ENCODE measurements at regions not wholly inside any gene's neighbourhood (a gene's known extent, or its start where the extent isn't known, plus 50 kb on each side); places are given as distances from the start of the nearest gene placed in this dataset.

GRCh38 chr3:66661628-66662027 lies 160.8 kb upstream of the LRIG1 start:
- no peak for DNase-seq (ENCODE audit: low read depth in 6 of 9, low spot score in 9 of 9)
- H3K4me3 ChIP-seq (ENCODE audit: low read length in 2 of 2), result no peak overlapping the region
- H3K27ac ChIP-seq (ENCODE audit: low read depth in 1 of 2, low read length in 1 of 2), result no peak overlapping the region
- no peaks in the 10 kb centered on the region for H3K4me1 ChIP-seq (ENCODE audit: control insufficient read depth in 2 of 2, insufficient read depth in 2 of 2, low read length in 2 of 2)
- 92% methylated on average over 4 of the region's 4 CpGs for WGBS
- H3K9me3 ChIP-seq (ENCODE audit: control insufficient read depth in 2 of 2, insufficient read depth in 1 of 2, low read length in 1 of 2), result no peaks in the 10 kb centered on the region
- no peaks in the 10 kb centered on the region for H3K27me3 ChIP-seq (ENCODE audit: control insufficient read depth in 2 of 2, insufficient read depth in 1 of 2, low read length in 1 of 2)
- H3K36me3 ChIP-seq (ENCODE audit: control insufficient read depth in 2 of 2, insufficient read depth in 2 of 2, low read length in 1 of 2), result no peaks in the 10 kb centered on the region

GRCh38 chr3:66662894-66663293 lies 162.1 kb upstream of the LRIG1 start:
- no peaks in the 10 kb centered on the region for H3K27me3 ChIP-seq (ENCODE audit: control insufficient read depth in 2 of 2, insufficient read depth in 1 of 2, low read length in 1 of 2)
- no peak overlapping the region for H3K27ac ChIP-seq (ENCODE audit: low read depth in 1 of 2, low read length in 1 of 2)
- DNase-seq (ENCODE audit: low read depth in 6 of 9, low spot score in 9 of 9), result no peak
- H3K4me3 ChIP-seq (ENCODE audit: low read length in 2 of 2), result no peak overlapping the region
- 92% methylated on average over 6 of the region's 6 CpGs for WGBS
- H3K36me3 ChIP-seq (ENCODE audit: control insufficient read depth in 2 of 2, insufficient read depth in 2 of 2, low read length in 1 of 2), result no peaks in the 10 kb centered on the region
- no peaks in the 10 kb centered on the region for H3K9me3 ChIP-seq (ENCODE audit: control insufficient read depth in 2 of 2, insufficient read depth in 1 of 2, low read length in 1 of 2)
- no peaks in the 10 kb centered on the region for H3K4me1 ChIP-seq (ENCODE audit: control insufficient read depth in 2 of 2, insufficient read depth in 2 of 2, low read length in 2 of 2)

GRCh38 chr3:66665021-66665695 lies 164.3 kb upstream of the LRIG1 start:
- no peak for DNase-seq (ENCODE audit: low read depth in 6 of 9, low spot score in 9 of 9)
- Histone ChIP-seq H3K9me3 (ENCODE audit: control insufficient read depth in 2 of 2, insufficient read depth in 1 of 2, low read length in 1 of 2) (no peaks in the 10 kb centered on the region), H3K36me3 (ENCODE audit: control insufficient read depth in 2 of 2, insufficient read depth in 2 of 2, low read length in 1 of 2) (no peaks in the 10 kb centered on the region), H3K4me3 (ENCODE audit: low read length in 2 of 2) (no peak overlapping the region), H3K4me1 (ENCODE audit: control insufficient read depth in 2 of 2, insufficient read depth in 2 of 2, low read length in 2 of 2) (no peaks in the 10 kb centered on the region), H3K27me3 (ENCODE audit: control insufficient read depth in 2 of 2, insufficient read depth in 1 of 2, low read length in 1 of 2) (no peaks in the 10 kb centered on the region), H3K27ac (ENCODE audit: low read depth in 1 of 2, low read length in 1 of 2) (no peak overlapping the region)
- 95% methylated on average over 5 of the region's 5 CpGs for WGBS

- DNase-seq (ENCODE audit: low read depth in 6 of 9, low spot score in 9 of 9), result no peak
- H3K27ac ChIP-seq (ENCODE audit: low read depth in 1 of 2, low read length in 1 of 2), result no peak overlapping the region
- no peaks in the 10 kb centered on the region for H3K27me3 ChIP-seq (ENCODE audit: control insufficient read depth in 2 of 2, insufficient read depth in 1 of 2, low read length in 1 of 2)
- no peak overlapping the region for H3K4me3 ChIP-seq (ENCODE audit: low read length in 2 of 2)
- H3K36me3 ChIP-seq (ENCODE audit: control insufficient read depth in 2 of 2, insufficient read depth in 2 of 2, low read length in 1 of 2), result no peaks in the 10 kb centered on the region
- no peaks in the 10 kb centered on the region for H3K4me1 ChIP-seq (ENCODE audit: control insufficient read depth in 2 of 2, insufficient read depth in 2 of 2, low read length in 2 of 2)
- no peaks in the 10 kb centered on the region for H3K9me3 ChIP-seq (ENCODE audit: control insufficient read depth in 2 of 2, insufficient read depth in 1 of 2, low read length in 1 of 2)
These were observed 165.5 kb upstream of the LRIG1 start for GRCh38 chr3:66666362-66666761.

- Histone ChIP-seq H3K4me3 (ENCODE audit: low read length in 2 of 2) (no peak overlapping the region), H3K4me1 (ENCODE audit: control insufficient read depth in 2 of 2, insufficient read depth in 2 of 2, low read length in 2 of 2) (no peaks in the 10 kb centered on the region), H3K9me3 (ENCODE audit: control insufficient read depth in 2 of 2, insufficient read depth in 1 of 2, low read length in 1 of 2) (no peaks in the 10 kb centered on the region), H3K36me3 (ENCODE audit: control insufficient read depth in 2 of 2, insufficient read depth in 2 of 2, low read length in 1 of 2) (no peaks in the 10 kb centered on the region), H3K27me3 (ENCODE audit: control insufficient read depth in 2 of 2, insufficient read depth in 1 of 2, low read length in 1 of 2) (no peaks in the 10 kb centered on the region), H3K27ac (ENCODE audit: low read depth in 1 of 2, low read length in 1 of 2) (no peak overlapping the region)
- WGBS, result 80% methylated on average over 1 of the region's 1 CpG
- no peak for DNase-seq (ENCODE audit: low read depth in 6 of 9, low spot score in 9 of 9)
These were observed 166.4 kb upstream of the LRIG1 start for GRCh38 chr3:66667263-66667662.

- Histone ChIP-seq H3K27me3 (ENCODE audit: control insufficient read depth in 2 of 2, insufficient read depth in 1 of 2, low read length in 1 of 2) (no peaks in the 10 kb centered on the region), H3K4me1 (ENCODE audit: control insufficient read depth in 2 of 2, insufficient read depth in 2 of 2, low read length in 2 of 2) (no peaks in the 10 kb centered on the region), H3K27ac (ENCODE audit: low read depth in 1 of 2, low read length in 1 of 2) (no peak overlapping the region), H3K9me3 (ENCODE audit: control insufficient read depth in 2 of 2, insufficient read depth in 1 of 2, low read length in 1 of 2) (no peaks in the 10 kb centered on the region), H3K36me3 (ENCODE audit: control insufficient read depth in 2 of 2, insufficient read depth in 2 of 2, low read length in 1 of 2) (no peaks in the 10 kb centered on the region), H3K4me3 (ENCODE audit: low read length in 2 of 2) (no peak overlapping the region)
- 94% methylated on average over 1 of the region's 1 CpG for WGBS
- DNase-seq (ENCODE audit: low read depth in 6 of 9, low spot score in 9 of 9), result no peak
These were observed 170.5 kb upstream of the LRIG1 start for GRCh38 chr3:66671291-66671690.

- H3K27me3 ChIP-seq (ENCODE audit: control insufficient read depth in 2 of 2, insufficient read depth in 1 of 2, low read length in 1 of 2), result no peaks in the 10 kb centered on the region
- no peaks in the 10 kb centered on the region for H3K36me3 ChIP-seq (ENCODE audit: control insufficient read depth in 2 of 2, insufficient read depth in 2 of 2, low read length in 1 of 2)
- DNase-seq (ENCODE audit: low read depth in 6 of 9, low spot score in 9 of 9), result no peak
- no peak overlapping the region for H3K27ac ChIP-seq (ENCODE audit: low read depth in 1 of 2, low read length in 1 of 2)
- H3K9me3 ChIP-seq (ENCODE audit: control insufficient read depth in 2 of 2, insufficient read depth in 1 of 2, low read length in 1 of 2), result no peaks in the 10 kb centered on the region
- H3K4me3 ChIP-seq (ENCODE audit: low read length in 2 of 2), result no peak overlapping the region
- no peaks in the 10 kb centered on the region for H3K4me1 ChIP-seq (ENCODE audit: control insufficient read depth in 2 of 2, insufficient read depth in 2 of 2, low read length in 2 of 2)
These were observed 172.0 kb upstream of the LRIG1 start for GRCh38 chr3:66672830-66673229.

GRCh38 chr3:66673293-66673692 lies 172.5 kb upstream of the LRIG1 start:
- no peak for DNase-seq (ENCODE audit: low read depth in 6 of 9, low spot score in 9 of 9)
- whole genome bisulfite sequencing, result 92% methylated on average over 9 of the region's 9 CpGs

GRCh38 chr3:66675366-66675765 lies 174.5 kb upstream of the LRIG1 start:
- DNase-seq (ENCODE audit: low read depth in 6 of 9, low spot score in 9 of 9), result no peak
- WGBS, result 99% methylated on average over 1 of the region's 1 CpG
- Histone ChIP-seq H3K27me3 (ENCODE audit: control insufficient read depth in 2 of 2, insufficient read depth in 1 of 2, low read length in 1 of 2) (no peaks in the 10 kb centered on the region), H3K36me3 (ENCODE audit: control insufficient read depth in 2 of 2, insufficient read depth in 2 of 2, low read length in 1 of 2) (no peaks in the 10 kb centered on the region), H3K4me1 (ENCODE audit: control insufficient read depth in 2 of 2, insufficient read depth in 2 of 2, low read length in 2 of 2) (no peaks in the 10 kb centered on the region), H3K4me3 (ENCODE audit: low read length in 2 of 2) (no peak overlapping the region), H3K9me3 (ENCODE audit: control insufficient read depth in 2 of 2, insufficient read depth in 1 of 2, low read length in 1 of 2) (no peaks in the 10 kb centered on the region), H3K27ac (ENCODE audit: low read depth in 1 of 2, low read length in 1 of 2) (no peak overlapping the region)

More at GRCh38 chr3:66673293-66673692, 172.5 kb upstream of the LRIG1 start:
- H3K4me3 ChIP-seq (ENCODE audit: low read length in 2 of 2), result no peak overlapping the region
- H3K36me3 ChIP-seq (ENCODE audit: control insufficient read depth in 2 of 2, insufficient read depth in 2 of 2, low read length in 1 of 2), result no peaks in the 10 kb centered on the region
- no peaks in the 10 kb centered on the region for H3K27me3 ChIP-seq (ENCODE audit: control insufficient read depth in 2 of 2, insufficient read depth in 1 of 2, low read length in 1 of 2)
- no peak overlapping the region for H3K27ac ChIP-seq (ENCODE audit: low read depth in 1 of 2, low read length in 1 of 2)
- no peaks in the 10 kb centered on the region for H3K9me3 ChIP-seq (ENCODE audit: control insufficient read depth in 2 of 2, insufficient read depth in 1 of 2, low read length in 1 of 2)
- H3K4me1 ChIP-seq (ENCODE audit: control insufficient read depth in 2 of 2, insufficient read depth in 2 of 2, low read length in 2 of 2), result no peaks in the 10 kb centered on the region
